Activated T-cell treated with anti-CD3 and anti-CD28 coated beads for 4 hours (primary cell): ENCODE measurements at regions not wholly inside any gene's neighbourhood (a gene's known extent, or its start where the extent isn't known, plus 50 kb on each side); places are given as distances from the start of the nearest gene placed in this dataset.

Experiments
- DNase-seq: peaks from one replicate; pipeline ENCODE4 v3.0.0-alpha.2; 2020

GRCh38 chr1:29870621-29871020 lies 634.3 kb downstream of the PTPRU start:
- no peak for DNase-seq

DNA sequence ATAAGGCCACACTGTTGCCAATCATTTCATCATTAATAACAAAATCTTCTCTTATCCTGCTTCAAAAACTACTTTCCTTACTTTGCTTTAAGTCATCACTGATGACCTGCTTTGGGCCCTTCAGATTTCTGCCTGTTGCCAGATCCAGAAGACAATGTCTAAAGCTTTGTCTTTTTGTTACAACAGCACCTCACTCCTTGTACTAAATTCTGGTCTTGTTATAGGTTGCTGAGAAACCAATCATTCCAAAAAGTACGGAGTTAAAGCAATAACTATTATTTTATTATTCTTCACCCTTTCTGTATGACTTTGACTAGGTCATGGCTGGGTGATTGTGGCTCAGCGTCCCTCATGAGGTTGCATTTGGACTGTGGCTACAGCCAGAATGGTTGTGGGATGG lies 633.5 kb downstream of the PTPRU start:
- no peak for DNase-seq

DNA sequence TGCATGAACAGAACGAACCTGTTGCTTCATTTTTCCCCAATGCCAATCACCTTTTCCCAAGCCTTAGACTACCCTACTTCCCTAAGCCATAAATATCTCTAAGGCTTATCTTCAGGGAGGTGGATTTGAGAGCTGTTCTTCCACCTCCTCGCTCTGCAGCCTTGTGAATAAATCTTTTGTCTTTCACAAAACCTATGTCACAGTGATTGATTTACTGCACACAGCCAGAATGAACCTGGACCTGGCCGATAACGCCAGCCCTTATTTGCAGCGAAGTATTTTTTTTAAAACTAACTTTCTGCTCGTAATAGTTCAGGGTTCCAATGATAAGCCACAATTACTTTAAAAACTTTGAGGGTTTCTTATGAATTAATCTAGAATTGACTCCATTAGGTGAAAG lies 632.6 kb downstream of the PTPRU start:
- DNase-seq = no peak

- DNase-seq = no peak
Measured at GRCh38 chr1:29868096-29868495, 631.8 kb downstream of the PTPRU start.

DNA sequence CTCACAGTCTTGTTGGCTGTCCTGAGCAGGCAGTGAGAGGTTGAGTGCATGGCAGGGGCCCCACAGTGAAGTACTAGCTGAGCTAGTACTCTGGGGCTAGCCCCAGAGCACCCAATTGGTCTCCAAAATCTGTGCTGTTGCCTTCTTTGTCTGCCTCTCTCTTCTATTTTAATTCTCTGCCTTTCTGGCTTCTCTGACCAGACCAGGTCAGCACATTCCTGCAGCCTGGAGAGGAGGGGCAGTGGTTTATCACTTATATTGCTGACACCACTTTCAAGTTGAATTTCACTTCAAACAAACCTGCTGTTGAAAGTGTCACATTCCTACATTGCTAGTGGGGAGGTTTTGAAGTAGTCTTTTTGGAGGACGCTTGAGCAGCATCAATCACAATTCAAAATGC lies 628.7 kb downstream of the PTPRU start:
- no peak for DNase-seq

GRCh38 chr1:29864431-29865022 lies 628.2 kb downstream of the PTPRU start:
- DNase-seq = no peak

DNA sequence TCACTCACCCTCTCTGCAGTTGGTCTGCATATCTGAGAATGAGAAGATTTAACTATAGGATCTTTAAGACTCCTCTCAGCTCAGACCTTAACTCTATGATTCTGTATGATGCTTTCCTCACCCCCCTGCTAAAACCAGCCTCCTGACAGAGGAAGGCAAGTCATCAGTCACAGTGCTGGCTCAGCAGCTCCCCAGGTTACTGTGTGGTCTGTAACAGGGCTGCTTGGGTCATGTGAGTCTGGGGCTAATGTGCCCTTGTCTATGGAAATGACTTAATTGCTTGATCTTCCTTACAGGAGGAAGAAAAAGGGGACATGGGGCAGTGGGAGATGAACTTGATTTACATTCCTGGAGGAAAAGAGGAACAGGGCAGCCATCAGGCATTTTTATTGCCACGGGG lies 625.6 kb downstream of the PTPRU start:
- DNase-seq = no peak

GRCh38 chr1:29861446-29861845 lies 625.1 kb downstream of the PTPRU start:
- DNase-seq = no peak

GRCh38 chr1:29860681-29861080 lies 624.4 kb downstream of the PTPRU start:
- DNase-seq = no peak

GRCh38 chr1:29860056-29860455 lies 623.7 kb downstream of the PTPRU start:
- DNase-seq = no peak

- DNase-seq = no peak
Measured at GRCh38 chr1:29859126-29859525, 622.8 kb downstream of the PTPRU start.

GRCh38 chr1:29858646-29859045 lies 622.3 kb downstream of the PTPRU start:
- DNase-seq = no peak

DNA sequence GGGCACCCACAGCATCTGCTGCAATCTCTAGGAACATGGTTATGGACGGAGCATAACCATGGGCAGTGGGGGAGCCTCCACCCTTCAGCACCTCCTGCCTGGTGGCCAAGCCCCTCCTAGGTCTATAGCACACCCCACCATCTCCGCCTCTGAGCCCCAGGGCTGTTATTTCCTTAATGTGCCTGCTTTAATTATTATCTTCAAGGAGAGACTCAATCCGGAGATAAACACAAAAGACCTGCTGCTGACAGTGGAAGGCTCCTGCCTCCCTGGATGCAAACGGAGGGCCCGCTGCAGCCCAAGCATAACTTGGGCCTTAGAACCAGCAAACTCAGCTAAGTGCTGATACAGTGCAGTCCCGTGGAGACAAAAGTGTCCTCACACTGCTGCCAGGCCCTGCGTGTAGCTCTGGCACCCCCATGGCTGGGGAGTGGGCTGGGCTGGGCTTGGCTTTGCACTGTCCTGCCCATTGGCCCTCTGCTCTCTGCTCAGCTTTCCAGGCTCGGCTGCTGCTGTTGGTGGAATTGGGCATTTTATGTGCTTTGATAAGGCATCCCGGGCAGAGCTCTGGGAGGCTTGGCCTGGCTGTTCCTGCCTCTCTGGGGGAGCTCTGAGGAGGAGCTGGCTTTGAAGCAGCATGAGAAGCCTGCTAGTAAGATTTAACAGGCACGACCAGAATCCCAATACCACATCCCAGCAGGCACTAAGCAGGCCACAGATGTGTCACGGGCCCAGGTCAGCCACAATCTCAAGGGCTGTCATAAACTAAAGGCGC lies 620.2 kb downstream of the PTPRU start:
- no peak for DNase-seq

DNA sequence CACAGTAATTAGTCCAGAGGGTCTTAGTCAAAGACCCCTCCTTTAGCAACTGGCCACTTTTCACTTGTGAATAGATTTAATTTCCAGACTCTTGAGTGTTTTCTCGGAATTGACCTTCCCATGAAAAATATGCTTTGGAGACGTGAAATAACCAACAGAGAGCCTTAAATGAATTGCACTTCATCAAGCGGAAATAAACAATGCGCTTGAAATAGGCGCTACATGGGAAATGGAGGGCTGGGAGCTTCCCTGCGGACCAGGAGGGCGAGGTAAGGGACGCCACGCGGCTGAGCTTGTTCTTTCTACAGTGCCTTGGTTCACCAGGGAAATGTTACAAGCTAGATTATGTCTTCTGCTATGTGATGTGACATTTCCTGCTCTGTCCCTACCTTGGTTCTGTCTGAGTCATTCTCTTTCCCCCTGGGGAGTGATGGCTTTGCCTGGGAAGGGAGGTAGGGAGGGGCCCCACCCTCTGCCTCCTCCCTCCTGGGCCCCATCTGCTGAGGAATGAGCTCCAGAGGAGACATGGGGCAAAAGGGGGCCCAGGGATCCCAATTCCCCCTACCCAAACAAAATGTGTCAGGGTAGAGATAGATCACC lies 619.3 kb downstream of the PTPRU start:
- DNase-seq = no peak

DNA sequence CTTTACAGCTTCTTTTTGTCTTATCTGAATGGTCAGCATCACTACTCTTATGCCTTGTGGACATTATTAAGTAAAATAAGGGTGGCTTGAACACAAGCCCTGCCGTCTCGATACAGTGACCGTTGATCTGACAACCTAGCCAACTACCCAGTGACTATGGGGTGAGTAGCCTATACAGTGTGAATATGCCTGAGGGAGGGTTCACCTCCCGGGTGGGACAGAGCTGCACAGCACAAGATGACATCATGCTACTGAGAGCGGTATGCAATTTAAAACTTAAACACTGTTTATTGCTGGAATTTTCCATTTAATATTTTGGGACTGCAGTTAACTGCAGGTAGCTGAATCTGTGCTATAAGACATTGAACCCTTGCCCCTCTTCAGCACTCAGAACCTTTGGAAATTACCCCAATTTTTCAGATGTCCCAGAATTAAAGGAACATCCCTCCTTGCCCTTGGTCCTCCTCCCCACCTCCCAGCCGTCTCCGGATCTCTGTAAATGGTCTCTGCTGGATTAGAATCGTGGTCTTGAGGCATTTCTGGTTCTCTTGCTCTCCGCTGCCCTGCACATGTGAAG lies 618.5 kb downstream of the PTPRU start:
- no peak for DNase-seq

DNA sequence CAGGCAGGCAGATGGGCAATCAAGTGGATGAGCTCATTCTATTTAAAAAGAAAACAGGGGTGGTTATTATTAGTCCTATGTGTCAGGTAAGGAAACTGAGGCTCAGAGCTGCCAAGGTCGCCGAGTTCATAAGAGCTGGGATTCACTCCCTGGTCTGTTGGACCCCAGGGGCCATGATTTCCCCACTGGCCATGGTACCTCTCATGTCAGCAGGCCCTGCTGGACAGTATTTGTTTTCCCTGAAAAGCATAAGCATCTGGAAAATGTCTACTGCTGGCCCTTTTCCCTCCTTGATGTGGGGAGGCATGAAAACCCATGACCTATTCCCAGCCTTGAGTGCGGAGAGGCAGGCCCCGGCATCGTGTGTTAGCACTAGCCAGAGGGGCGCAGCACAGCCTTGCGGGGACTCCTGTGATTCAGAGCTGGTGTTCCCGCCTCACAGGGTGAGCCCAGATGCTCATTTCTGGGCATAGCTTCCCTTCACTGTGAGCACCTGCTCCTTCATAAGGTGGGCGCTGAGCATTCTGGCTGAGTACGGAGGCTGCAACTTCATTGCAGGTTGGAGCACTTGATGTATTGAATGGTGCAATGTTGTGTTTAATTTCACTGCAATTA lies 617.5 kb downstream of the PTPRU start:
- no peak for DNase-seq

- no peak for DNase-seq
Measured at GRCh38 chr1:29852248-29852647, 615.9 kb downstream of the PTPRU start.

GRCh38 chr1:29851691-29852090 lies 615.4 kb downstream of the PTPRU start:
- DNase-seq = no peak

DNA sequence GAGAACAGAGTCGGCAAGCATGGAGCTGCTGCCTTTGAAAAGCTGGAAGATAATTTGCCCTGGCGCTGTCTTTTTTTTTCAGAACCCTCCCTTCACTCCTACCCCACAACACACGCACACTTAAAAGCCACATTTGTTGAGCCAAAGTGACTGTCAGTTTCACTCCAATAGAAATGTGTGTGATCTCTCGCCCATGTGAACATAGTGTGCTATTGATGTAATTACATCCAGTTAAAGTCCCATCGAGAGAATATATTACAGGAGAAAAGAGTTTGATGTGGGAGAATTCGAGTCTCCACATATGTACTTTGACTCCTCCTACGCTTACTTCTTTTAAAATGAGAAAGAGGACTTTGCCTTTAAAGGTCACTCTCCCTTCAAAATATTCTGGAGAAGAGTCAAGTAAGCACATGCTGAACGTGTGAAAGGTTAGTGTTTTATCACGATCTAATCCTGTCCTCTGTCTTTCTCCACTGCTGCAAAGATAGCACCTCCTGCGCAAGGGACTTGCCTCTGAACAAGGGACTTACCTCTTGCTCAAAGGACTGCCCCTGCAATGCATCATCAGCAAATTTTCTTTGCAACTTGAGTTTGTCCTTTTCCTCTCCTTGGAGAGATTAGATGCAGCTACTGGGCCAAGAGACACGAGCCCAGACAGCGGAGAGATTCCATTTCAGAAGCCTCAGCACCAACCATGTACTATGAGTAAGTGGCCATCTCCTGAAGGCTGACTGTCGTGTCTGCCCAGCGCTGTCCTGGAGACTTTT lies 613.9 kb downstream of the PTPRU start:
- no peak for DNase-seq

GRCh38 chr1:29849038-29849750 lies 612.9 kb downstream of the PTPRU start:
- peak; percentile 5 for DNase-seq

DNA sequence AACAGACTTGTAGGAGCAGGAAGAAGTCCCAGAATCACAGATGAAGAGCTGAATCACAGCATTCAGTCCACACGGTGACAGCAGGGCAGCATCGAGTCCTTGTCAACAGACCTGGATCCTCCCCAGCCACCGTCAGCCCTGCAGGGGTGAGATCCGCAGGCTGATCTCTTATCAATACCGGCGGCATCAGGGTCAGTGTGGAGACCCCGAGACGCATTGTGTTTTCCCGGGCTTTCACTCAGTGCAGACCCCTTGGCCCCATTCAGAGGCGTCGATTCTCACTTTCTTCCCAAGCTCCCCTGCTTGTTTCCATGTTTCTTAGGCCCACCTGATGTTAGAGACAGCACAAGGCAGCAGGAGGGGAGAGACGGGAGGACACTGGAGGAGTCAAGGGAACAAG lies 609.6 kb downstream of the PTPRU start:
- no peak for DNase-seq

GRCh38 chr1:29842130-29842529 lies 605.8 kb downstream of the PTPRU start:
- no peak for DNase-seq
